Cardiac fibroblast (primary cell): ENCODE measurements at regions not wholly inside any gene's neighbourhood (a gene's known extent, or its start where the extent isn't known, plus 50 kb on each side); places are given as distances from the start of the nearest gene placed in this dataset.
"Not testable (repeated sequence)": the region's sequence is repeated elsewhere in the genome, so short reads cannot be mapped to it uniquely, and the experiment has no call there.

Experiments
- DNase-seq, 2 donors: peaks; one replicate each; pipeline versions ENCODE4 v3.0.0 to v3.0.0-alpha.2; 2010; ENCODE audit warnings: low read depth in 2 of 2
- H3K4me3 ChIP-seq, 2 donors: replicated peaks in 1 of 2; 1 replicate in 1 of 2; 2 replicates in 1 of 2; pipeline ENCODE4 v1.5.1; 2011; ENCODE audit warnings: low read depth in 2 of 2, low read length in 2 of 2, mild to moderate bottlenecking in 2 of 2, moderate library complexity in 1 of 2
- CTCF ChIP-seq: IDR thresholded peaks from one replicate; pipeline ENCODE4 v1.5.1; 2011; ENCODE audit warnings: low read depth, mild to moderate bottlenecking, low read length, inconsistent platforms

GRCh38 chr6:49300443-49300842, 162.6 kb downstream of the MMUT start:
- TF ChIP-seq CTCF, result no peak
- no peak overlapping the region for H3K4me3 ChIP-seq
- peak in 1 of 2 donors; percentile 6 for DNase-seq

GRCh38 chr6:49299279-49299678, 163.8 kb downstream of the MMUT start:
- TF ChIP-seq CTCF, result no peak
- DNase-seq, result peak; percentile 21 to 24
- H3K4me3 ChIP-seq, result no peak overlapping the region

- TF ChIP-seq CTCF, result no peak
Measured at GRCh38 chr6:49284180-49284579, 178.9 kb downstream of the MMUT start.

GRCh38 chr6:49274809-49275769, 188.0 kb downstream of the MMUT start:
- not testable (repeated sequence) for DNase-seq, H3K4me3 ChIP-seq

More at GRCh38 chr6:49284180-49284579, 178.9 kb downstream of the MMUT start:
- DNase-seq, result no peak
- H3K4me3 ChIP-seq, result no peak overlapping the region

GRCh38 chr6:49269190-49269589, 193.9 kb downstream of the MMUT start:
- no peak for TF ChIP-seq CTCF
- no peak overlapping the region for H3K4me3 ChIP-seq
- DNase-seq, result peak in 1 of 2 donors; percentile 61

- no peak for TF ChIP-seq CTCF
- no peak for DNase-seq
- H3K4me3 ChIP-seq, result no peak overlapping the region
Measured at GRCh38 chr6:49264909-49265308, 198.1 kb downstream of the MMUT start.

- TF ChIP-seq CTCF, result no peak
Measured at GRCh38 chr6:49264496-49264895, 198.6 kb downstream of the MMUT start.

More at GRCh38 chr6:49264496-49264895, 198.6 kb downstream of the MMUT start:
- H3K4me3 ChIP-seq, result no peak overlapping the region
- no peak for DNase-seq
